Mammary epithelial cell (primary cell): ENCODE measurements at regions not wholly inside any gene's neighbourhood (a gene's known extent, or its start where the extent isn't known, plus 50 kb on each side); places are given as distances from the start of the nearest gene placed in this dataset.

Experiments
- CTCF ChIP-seq, 2 donors: IDR thresholded peaks in 1 of 2; conservative IDR thresholded peaks in 1 of 2; 2 replicates each; pipeline ENCODE4 v1.5.1; 2011 to 2012; ENCODE audit warnings: inconsistent platforms in 2 of 2, low read length in 2 of 2, mild to moderate bottlenecking in 2 of 2, control low read depth in 1 of 2, low read depth in 1 of 2; ENCODE audit not compliant: insufficient read depth in 1 of 2; ENCODE audit errors: extremely low read depth in 1 of 2
- EZH2 ChIP-seq: IDR thresholded peaks from 2 replicates; pipeline ENCODE4 v1.6.1; 2012; ENCODE audit warnings: low read length, inconsistent platforms, borderline replicate concordance

GRCh38 chr4:129379429-129379828, 283.5 kb downstream of the C4orf33 start:
- TF ChIP-seq CTCF (conservative IDR thresholded peaks at IDR 0.05 in 1 of 2, IDR thresholded peaks at IDR 0.05 in 1 of 2; ENCODE audit: extremely low read depth in 1 of 2, insufficient read depth in 1 of 2, low read depth in 1 of 2, low read length in 2 of 2) (no peak), EZH2 (no peak)
